Glutamatergic neuron (in vitro differentiated cells): ENCODE measurements at regions not wholly inside any gene's neighbourhood (a gene's known extent, or its start where the extent isn't known, plus 50 kb on each side); places are given as distances from the start of the nearest gene placed in this dataset.
A peak's percentile ranks its signal among the peaks of the same experiment; 100 is the strongest.

Experiments
- DNase-seq: peaks from one replicate; pipeline ENCODE4 v3.0.0; 2022
- H3K27ac Mint-ChIP-seq: one replicate; pipeline ENCODE4 v1.8.0; 2020; ENCODE audit warnings: mild to moderate bottlenecking, mixed read lengths, inconsistent platforms; ENCODE audit not compliant: unreplicated experiment
- H3K27me3 Mint-ChIP-seq: one replicate; pipeline ENCODE4 v1.8.0; 2020; ENCODE audit warnings: mild to moderate bottlenecking, moderate library complexity, mixed read lengths, inconsistent platforms; ENCODE audit not compliant: unreplicated experiment
- H3K36me3 Mint-ChIP-seq: one replicate; pipeline ENCODE4 v1.8.0; 2020; ENCODE audit warnings: mild to moderate bottlenecking, mixed read lengths, inconsistent platforms; ENCODE audit not compliant: unreplicated experiment
- H3K4me1 Mint-ChIP-seq: one replicate; pipeline ENCODE4 v1.8.0; 2020; ENCODE audit warnings: mild to moderate bottlenecking, low read depth, mixed read lengths, inconsistent platforms; ENCODE audit not compliant: unreplicated experiment
- H3K4me3 Mint-ChIP-seq: one replicate; pipeline ENCODE4 v1.8.0; 2020; ENCODE audit warnings: mild to moderate bottlenecking, mixed read lengths, inconsistent platforms; ENCODE audit not compliant: unreplicated experiment
- H3K9me3 Mint-ChIP-seq: one replicate; pipeline ENCODE4 v1.8.0; 2020; ENCODE audit warnings: mild to moderate bottlenecking, moderate library complexity, mixed read lengths, inconsistent platforms; ENCODE audit not compliant: unreplicated experiment
- CTCF ChIP-seq: fragments of 200-600 bp; sonication (generic); IDR thresholded peaks from one replicate; pipeline ENCODE4 v1.5.0; 2021; ENCODE audit not compliant: partially characterized antibody, unreplicated experiment

- Mint-ChIP-seq H3K27me3 (no peaks in the 10 kb centered on the region), H3K9me3 (peaks cover 6% of the 10 kb centered on the region), H3K4me1 (peaks cover 24% of the 10 kb centered on the region), H3K4me3 (peak overlapping the region; percentile 1), H3K27ac (peak overlapping the region; percentile 18), H3K36me3 (no peaks in the 10 kb centered on the region)
- no peak for DNase-seq
- TF ChIP-seq CTCF: no peak
Observed at GRCh38 chr10:47176206-47176902, 123.6 kb upstream of the GDF10 start.

DNA sequence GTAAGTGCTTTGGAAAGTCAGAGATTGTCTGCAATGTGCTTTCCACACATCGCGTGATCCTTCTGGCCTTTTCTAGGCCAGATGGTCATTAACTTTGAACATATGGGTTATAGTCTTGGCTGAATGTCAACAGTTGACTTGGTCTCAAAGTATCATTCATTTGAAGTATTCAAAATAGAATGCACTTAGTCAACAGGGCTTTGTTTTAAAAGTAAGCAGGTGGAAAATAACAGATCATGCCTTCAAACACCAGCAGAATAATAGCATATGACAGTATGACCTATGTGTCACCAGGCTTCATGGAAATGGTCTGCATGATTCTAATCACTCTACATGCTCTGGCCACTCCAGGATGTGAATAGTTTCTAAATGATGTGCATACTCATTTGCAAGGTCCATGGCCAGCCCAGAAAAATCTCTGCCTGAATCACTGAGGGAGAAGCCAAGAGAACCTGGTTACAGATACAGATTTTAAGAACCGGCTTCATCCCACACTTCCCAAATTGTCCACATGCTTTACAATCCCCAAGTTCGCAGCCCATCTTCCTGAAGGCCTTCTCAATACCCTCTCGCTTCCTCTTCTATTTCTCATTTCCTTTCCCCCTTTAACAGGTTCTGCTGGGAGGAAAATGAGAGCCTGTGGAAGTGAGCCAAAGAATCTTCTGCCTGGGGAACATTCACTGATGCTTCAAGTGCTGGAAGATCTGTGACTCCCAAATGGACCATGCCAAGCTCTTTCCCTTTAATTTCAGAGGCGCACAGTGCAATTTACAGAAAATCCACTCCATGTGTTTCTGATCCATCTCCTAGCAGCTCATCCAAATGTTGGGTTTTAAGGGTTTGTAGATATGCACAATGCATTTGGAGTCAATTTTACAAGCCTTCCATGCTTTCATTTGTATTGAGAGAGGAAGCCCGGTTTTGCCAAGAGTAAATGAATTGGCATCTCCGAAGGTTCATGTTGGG, 122.8 kb upstream of the GDF10 start:
- H3K27me3 Mint-ChIP-seq: no peaks in the 10 kb centered on the region
- peaks cover 6% of the 10 kb centered on the region for H3K9me3 Mint-ChIP-seq
- no peak overlapping the region for H3K27ac Mint-ChIP-seq
- peaks cover 24% of the 10 kb centered on the region for H3K4me1 Mint-ChIP-seq
- no peak for TF ChIP-seq CTCF
- DNase-seq: no peak
- H3K4me3 Mint-ChIP-seq: no peak overlapping the region
- no peaks in the 10 kb centered on the region for H3K36me3 Mint-ChIP-seq

DNA sequence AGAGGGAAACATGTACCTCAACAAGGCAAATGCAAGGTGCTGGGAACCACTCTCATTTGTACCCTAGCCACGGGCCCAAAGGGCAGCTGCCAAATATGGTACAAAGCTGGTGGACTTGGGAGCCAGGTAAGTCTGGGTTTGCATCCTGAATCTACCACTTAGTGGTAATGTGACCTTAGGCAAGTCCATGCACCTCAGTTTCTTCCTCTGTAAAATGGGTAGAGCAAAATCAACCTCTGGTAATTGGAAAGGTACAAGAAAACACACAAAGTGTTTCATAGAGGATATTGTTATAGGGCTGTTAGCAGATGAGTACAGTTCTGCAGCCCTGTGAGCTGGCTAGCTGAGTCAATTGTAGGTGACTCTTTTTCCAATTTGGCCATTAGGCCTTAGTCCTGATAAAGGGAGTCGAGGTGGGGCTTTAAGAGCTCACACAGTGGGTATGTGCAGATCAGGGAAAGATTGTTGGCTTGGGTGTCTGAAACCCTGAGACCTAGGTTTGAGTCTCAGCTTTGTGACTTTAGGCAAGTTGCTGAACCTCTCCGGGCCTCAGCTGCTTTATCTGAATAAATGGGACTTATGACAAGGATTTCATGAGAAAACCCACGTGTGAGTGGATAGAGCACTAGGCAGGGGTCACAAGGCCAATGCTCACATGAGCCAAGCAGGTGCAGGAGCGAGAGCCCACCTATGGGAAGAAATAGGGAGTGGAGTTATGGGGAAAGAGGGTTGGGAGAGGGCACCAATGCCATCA, 121.3 kb upstream of the GDF10 start:
- H3K4me1 Mint-ChIP-seq: peaks cover 24% of the 10 kb centered on the region
- H3K36me3 Mint-ChIP-seq: no peaks in the 10 kb centered on the region
- peaks cover 6% of the 10 kb centered on the region for H3K9me3 Mint-ChIP-seq
- TF ChIP-seq CTCF: no peak
- H3K27me3 Mint-ChIP-seq: no peaks in the 10 kb centered on the region
- no peak overlapping the region for H3K4me3 Mint-ChIP-seq
- H3K27ac Mint-ChIP-seq: no peak overlapping the region
- DNase-seq: no peak

GRCh38 chr10:47179291-47179647, 120.7 kb upstream of the GDF10 start:
- Mint-ChIP-seq H3K27me3 (no peaks in the 10 kb centered on the region), H3K27ac (no peak overlapping the region), H3K36me3 (no peaks in the 10 kb centered on the region), H3K4me3 (no peak overlapping the region), H3K4me1 (peaks cover 24% of the 10 kb centered on the region), H3K9me3 (peaks cover 6% of the 10 kb centered on the region)
- TF ChIP-seq CTCF: no peak
- DNase-seq: no peak
